ENCODE measurements at regions not wholly inside any gene's neighbourhood (a gene's known extent, or its start where the extent isn't known, plus 50 kb on each side); places are given as distances from the start of the nearest gene placed in this dataset.

DNA sequence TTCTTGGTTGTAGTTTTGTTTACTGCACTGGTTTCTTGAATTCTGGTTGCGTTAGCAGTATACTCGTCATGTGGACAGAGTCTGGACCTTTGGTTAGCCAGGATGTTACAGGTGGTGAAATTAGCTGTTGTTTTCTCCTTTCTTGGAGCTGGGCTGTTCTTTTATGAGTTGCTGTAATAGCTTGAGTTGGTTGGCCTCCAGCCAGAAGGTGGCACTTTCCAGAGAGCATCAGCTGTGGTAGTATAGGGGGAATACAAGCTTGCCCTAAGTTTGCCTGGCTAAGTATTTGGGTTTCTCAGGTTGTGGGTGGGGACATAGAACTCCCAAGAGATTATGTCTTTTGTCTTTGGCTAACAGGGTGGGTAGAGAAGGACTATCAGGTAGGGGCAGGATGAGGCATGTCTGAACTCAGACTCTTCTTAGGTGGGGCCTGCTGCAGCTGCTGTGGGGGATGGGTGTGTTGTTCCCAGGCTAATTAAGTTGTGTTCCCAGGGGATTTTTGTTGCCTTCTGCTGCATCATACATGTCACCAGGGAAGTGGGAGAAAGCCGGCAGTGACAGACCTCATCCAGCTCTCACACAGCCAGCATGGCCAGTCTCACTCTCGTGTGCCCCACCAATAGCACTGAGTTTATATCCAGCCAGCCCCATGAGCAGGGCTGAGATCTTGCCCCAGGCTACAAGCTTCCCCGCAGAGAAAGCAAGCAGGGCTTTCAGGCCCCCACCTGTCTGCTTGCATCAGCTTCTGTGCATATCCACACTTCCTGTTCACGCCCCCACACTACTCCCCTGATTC, 246.7 kb upstream of the TPK1 start:
- DNase-seq = peak; percentile 93

DNA sequence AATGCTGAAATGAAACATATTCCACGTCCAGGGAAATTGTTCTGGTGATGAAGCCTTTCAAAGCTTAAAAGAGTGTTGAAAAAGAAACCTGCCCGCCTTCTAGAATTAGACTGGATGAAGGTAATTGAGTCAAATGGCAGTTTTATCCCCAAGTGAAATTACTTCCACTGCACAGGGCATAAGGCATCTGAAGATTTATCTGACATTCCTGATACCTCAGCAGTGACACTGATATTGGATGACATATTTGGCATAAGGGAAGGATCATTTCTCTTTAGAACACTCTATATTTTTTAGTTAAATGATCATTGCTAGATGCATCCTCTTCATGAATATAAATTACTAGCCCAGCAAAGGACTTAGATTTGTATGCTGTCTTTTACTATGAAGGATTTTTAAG, 229.6 kb upstream of the TPK1 start:
- DNase-seq = no peak

DNA sequence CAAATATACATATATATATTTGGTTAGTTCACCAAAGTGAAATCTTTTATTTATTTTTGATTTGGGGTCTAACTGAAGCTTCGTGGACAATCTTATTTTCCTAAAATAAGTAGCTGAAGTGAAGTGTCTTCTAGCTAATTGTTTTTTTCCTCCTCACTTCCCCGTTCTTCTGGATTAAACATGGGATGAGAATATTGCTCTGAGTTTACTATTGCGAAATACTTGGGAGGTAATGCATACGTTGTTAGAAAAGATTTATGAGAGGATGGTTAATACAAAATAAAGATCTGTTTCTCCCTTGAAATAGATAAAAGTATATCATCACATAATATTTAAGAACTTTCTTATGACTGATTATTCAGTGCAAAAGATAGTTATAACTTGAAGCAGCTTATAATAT, 228.3 kb upstream of the TPK1 start:
- no peak for DNase-seq

DNA sequence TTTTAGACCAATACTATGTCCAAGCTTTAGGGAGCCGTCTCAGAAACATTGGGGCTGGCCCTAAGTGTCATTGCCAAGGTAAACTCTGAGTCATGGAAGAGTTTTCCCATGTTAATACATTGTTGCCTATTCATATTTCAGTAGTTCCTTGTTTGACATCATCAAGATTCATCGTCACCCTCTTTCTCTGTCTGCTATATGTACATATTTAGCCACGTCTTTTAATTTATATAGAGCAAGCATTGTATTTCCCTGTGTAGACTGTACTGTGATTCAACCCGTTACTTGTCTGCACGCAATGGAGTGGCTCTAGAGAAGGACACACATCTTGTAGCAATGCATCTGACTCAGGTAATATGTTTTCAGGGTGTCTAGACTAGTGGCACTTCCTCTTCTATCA, 217.9 kb upstream of the TPK1 start:
- DNase-seq = no peak

DNA sequence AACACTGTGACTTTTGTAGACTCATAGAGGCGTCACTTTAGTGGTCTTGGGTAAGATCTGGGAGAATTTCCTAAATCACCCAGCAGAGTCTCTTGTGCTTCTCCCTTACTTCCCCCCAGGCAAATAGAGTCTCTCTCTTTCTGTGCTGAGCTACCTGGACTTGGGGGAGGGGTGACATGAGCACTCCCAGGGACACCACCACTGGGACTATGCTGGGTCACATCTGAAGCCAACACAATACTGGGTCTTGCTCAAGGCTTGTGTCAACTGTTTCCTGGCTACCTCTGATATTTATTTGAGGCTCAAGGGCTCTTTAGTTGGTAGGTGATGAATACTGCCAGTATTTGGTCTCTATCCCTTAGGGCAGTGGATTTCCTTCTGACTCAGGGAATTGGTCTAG, 214.6 kb upstream of the TPK1 start:
- no peak for DNase-seq

DNA sequence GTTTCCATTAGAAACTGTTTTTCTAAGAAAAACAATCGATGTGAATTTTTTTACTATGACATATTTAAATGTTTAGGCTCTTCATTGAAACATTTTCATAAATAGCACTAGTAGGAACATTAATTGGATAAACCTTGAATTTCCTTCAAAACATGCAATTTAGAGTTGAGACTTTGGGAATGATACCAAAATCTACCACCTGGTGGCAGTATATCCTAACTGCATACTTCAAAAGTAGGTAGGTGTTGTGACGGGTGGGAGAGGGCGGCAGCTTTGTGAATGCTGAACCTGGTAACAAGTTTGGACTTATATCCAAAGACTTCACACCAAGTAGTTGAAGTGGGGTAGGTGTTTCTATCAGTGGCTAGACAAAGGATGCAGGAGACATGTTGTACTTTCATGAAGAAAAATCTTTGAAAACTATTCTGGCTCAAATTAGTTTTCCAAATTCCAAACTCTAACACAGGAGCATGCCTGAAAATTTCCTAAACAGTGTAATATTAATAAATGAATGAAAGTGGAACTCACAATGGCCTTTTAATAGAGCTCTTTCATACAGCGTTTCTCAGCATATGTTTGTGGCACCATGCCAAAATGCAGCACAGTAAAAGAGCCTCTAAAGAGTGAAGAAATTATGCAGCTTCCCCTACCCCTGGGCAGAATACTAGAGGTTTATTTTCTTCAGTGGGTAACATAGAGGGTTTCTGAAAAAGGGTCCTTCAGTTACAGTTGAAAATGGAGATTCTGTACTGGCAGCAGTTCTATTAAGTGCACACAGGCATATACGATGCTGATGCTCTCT, 201.0 kb upstream of the TPK1 start:
- peak; percentile 27 for DNase-seq

DNA sequence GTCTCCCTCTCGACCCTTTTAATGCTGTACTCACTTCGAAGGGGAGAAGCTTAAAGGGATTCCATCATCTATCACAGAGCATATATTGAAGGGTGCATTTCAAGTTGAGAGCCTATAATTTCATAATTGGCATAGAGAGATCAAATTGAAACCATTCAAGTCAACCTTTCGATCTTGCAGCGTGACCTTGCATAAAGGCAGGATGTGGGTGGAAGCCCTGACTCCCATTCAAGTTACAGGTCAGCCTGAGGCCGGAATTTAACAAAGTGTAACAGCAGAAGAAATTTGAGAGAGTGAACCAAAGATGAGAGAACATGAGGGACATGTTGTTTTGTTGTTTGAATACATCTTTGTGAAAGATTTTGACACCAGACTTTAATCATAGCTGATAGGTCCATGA, 195.3 kb upstream of the TPK1 start:
- no peak for DNase-seq

DNA sequence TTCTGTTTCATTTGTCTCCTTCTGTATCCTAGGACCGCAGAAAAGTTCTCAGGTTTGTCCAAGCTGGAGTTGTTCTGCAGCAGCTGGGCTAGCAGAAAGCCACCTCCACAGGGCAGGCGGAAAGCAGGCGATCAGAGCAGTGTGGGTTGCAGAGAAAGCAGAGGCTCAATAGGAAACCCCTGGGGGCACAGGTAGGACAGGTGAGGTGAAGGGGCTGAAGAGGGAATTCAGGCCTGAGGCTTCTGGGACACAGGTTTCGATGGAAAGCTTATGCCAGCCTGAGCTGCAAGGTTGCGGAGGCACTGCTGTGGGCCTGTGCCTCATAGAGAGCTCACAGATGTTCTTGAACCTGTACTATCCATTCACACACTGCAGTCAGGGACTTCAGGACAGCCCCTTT, 194.9 kb upstream of the TPK1 start:
- DNase-seq = no peak

DNA sequence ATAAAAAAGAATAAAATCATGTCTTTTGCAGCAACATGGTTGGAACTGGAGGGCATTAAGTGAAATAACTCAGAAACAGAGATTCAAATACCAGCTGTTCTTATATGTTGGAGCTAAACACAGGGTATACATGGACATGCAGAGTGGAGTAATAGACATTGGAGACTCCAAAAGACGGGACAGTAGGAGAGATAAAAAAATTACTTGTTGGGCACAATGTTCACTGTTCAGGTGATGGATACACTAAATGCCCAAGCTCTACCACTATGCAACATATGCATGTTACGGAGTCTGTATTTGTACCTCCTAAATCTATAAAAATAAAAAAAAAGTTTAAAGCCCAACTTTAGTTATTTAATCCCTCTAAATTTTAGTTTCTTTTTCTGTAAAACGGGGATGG, 184.6 kb upstream of the TPK1 start:
- no peak for DNase-seq

DNA sequence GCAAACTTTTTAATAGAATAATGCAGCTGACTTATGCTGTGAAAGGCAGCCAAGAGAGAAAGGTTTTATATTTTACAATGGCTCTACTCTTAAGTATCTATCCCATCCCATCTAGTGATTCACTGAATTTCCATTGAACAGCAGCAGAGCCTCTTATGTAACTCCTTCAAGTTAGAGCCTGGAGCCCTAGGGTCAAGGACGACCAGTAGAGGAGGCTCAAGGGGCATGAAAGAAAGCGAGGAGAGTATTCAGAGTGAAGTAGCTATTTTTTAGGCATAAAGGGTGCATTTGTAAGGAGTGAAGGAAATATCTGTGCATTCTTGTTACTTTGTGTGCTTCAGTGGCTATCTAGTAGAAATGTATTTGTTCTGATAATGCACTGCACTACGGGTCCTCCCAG, 180.2 kb upstream of the TPK1 start:
- no peak for DNase-seq

DNA sequence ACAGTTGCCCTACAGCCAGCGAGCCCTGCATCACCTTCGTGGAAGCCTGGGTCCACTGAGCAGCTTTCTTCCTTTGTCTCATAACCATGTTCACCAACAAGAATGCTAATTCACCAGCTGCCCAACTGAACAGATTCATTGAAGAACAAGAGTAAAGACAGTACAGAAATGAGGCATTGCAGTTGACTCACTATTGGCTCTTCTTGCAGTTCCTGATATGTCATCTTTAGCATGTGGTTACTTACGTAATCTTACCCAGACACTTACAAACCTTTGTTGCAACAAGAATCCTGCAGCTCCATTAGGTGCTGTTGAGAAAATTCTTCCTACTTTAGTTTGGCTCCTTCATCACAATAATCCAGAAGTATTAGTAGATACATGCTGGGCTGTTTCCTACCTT, 174.0 kb upstream of the TPK1 start:
- DNase-seq = no peak

DNA sequence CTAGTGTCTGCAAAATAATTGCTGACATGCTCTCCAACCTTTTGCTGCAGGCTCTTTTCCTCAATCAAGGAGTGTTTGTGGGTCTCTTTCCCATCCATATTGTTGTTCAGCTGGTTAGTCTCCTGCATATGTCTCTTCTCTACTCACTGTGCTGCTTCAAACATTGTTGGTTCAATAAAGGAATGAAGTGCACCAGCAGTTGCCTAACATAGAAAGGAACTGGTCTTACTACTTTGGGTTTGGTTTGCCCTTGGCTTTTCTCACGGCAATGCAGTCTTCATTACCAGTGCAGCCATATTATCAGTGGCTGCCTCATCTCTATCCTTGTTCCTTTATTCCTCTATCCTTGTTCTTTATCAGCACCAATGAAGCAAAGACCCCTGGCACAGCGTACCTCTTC, 169.7 kb upstream of the TPK1 start:
- no peak for DNase-seq

DNA sequence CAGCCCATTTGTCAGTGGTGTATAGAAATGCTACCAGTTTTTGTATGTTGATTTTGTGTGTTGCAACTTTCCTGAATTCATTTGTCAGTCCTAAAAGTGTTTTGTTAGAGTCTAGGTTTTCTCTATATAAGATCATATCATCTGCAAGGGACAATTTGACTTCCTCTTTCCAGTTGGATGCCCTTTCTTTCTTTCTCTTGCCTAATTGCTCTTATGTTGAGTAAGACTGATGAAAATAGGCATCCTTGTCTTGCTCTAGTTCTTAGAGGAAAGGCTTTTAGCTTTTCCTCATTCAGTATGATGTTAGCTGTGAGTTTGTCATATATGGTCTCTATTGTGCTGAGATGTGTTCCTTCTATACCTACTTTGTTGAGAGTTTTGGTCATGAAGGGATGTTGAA, 161.7 kb upstream of the TPK1 start:
- no peak for DNase-seq

DNA sequence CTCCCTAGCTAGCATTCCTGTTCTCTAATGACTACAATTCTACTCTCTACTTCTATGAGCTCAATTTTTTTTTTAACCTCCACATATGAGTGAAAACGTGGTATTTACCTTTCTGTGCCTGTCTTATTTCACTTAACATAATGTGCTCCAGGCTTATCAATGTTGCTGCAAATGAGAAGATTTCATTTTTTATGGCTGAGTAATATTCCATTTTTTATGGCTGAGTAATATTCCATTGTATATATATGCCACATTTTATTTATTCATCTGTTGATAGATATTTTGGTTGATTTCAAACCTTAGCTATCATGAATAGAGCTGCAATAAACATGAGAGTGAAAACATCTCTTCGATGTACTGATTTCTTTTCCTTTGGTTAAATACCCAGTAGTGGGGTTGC, 159.6 kb upstream of the TPK1 start:
- DNase-seq = no peak

DNA sequence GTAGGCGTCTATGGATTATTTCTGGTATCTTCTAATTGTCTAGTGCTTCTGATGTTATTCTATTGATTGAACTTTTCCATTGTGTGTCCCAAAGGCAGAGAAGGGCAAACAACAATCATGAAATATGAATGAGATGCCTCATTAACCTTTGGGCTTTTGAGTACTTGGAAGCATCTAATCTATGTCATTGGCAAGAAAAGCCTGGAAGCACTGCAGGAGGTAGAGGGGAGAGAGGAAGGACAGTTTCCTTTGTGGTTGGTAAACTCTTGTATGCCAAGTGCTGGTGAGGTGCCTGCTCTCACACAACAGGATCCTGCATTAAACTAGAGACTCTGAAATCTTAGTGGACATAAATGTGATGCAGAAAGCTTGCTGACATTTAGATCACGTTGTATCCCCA, 155.2 kb upstream of the TPK1 start:
- no peak for DNase-seq

DNA sequence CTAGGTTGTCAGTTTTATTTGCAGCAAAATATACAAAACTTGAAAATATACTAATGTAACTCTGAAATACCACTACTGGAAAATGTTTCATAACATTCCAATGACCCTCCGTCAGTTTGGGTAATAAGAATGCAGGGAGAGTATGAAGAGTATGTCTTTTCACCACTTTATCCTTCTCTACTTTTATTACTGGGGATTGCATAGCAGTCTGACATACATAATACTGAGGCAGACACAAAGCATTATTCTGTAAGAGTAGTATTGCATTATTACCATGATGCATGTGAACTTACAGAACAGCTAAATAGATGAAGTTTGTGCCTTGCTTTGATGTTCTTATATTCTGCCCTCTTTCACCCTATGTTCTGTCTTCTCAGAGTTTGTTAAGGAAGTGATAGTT, 151.8 kb upstream of the TPK1 start:
- DNase-seq = no peak

DNA sequence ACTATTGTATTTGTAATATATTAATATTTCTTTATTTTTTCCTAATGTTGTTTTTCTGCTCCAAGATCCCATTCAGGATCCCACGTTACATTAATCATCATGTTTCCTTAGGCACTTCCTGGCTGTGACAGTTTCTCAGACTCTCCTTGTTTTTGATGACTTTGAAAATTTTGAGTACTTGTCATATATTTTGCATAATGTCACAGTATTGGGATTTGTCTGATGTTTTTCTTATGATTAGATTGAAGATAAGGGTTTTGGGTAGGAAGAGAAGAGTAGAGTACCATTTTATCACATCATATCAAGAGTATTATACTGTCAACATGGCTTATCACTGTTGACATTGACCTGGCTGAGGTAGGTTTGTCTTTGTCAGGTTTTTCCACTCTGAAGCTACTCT, 146.3 kb upstream of the TPK1 start:
- no peak for DNase-seq

DNA sequence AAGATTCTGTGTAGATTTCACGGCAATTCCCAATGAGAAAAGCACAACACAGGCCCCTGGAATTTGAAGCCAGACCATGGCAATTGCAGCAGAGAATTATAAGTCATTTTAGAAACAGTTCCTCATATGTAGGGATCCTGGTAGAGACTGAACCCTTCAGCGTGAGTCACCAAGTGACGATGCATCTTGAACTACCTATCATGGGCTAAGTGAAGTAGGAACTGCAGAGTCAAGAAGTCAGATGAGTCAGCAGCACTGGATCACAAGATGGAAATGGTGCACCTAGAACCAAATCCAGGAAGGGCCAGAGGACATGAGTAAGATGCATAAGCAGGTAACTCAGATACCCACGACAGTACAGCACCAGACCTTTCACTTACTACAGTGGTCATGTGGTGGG, 140.0 kb upstream of the TPK1 start:
- no peak for DNase-seq

DNA sequence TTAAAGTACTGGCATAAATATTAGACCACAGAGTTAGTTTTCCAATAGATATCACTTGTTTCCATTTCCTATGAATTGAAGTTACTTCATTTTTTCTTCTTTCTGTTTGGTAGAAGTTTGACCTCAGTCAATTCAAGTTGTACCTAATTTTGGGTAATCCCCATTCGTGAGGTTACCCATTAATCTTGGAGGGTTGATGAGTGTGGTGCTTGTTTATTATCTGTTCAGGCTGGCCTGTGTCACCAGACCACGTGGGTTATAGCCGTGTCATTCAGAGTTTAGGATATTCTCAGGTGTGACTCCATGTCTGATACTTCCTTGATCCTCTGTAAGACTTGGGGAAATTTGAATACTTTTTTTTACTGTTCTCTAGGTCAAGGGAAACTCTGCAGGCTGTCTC, 133.9 kb upstream of the TPK1 start:
- DNase-seq = no peak

DNA sequence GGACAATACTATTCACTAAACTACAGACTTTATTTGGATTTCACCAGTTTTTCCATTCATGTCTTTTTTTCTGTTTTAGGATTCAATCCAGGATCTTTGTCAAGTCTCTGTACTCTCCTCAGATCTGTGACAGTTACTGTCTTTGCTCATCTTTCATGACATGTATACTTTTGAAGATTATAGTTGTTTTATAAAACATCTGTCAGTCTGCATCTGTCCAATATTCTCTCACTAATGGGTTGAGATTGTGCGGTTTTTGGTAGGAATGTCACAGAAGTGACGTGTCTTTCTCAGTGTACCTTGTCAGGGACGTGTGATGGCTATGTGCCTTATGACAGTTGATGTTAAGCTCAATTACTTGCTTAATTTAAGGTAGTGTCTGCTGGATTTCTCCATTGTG, 124.9 kb upstream of the TPK1 start:
- no peak for DNase-seq

DNA sequence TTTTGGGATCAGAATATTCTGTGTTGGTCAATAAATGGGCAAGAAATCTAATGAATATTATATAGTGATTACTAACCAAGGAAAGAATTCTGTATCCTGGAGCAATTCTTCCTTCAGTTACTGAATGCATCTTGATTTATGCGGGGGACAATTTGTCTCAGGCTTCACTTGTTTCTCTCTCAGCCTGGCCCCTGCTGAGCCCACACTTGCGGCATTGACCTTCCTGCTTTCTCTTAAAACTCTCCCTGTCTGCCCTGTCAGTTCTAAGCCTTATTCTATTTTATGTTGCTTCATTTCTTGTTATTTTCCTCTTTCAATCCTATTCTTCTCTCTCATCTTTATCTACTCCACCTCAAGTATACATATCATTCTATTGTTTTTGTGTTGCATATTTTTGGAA, 122.1 kb upstream of the TPK1 start:
- DNase-seq = no peak

DNA sequence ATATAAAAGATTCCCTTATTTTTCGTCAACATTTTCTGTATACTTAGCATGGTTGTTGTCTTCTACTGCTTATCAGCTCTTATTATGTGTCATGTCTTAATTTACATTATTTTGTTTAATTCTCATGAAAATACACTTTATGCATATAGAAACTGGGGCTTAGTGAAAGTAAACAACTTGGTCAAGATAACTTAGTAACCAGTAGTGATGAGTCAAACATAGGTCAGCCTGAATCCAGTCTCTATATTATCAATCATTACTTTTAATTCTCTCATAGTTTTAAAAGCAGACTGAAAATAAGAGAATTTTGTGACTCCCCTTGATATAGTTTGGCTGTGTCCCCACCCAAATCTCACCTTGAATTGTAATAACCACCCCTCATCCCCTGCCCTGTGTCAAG, 119.6 kb upstream of the TPK1 start:
- no peak for DNase-seq

DNA sequence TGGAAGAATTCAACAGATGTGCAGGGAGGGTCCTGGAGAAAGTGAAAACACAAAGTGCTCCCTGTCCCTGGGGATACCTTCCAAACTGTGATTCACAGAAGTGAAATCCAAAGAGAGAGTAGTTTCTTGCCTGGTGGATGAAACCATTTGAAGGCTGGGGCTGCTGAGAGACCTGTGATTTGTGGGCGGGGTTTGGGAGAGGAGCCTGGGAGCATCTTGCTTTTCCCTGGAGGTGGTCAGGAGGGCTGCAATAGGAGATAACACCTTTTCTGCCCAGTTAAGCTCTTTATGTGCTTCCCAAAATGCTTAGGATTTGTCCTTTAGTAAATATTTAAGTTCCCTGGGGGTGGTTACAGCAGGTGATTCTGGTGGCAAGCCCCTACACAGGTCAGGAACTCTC, 105.3 kb upstream of the TPK1 start:
- no peak for DNase-seq

DNA sequence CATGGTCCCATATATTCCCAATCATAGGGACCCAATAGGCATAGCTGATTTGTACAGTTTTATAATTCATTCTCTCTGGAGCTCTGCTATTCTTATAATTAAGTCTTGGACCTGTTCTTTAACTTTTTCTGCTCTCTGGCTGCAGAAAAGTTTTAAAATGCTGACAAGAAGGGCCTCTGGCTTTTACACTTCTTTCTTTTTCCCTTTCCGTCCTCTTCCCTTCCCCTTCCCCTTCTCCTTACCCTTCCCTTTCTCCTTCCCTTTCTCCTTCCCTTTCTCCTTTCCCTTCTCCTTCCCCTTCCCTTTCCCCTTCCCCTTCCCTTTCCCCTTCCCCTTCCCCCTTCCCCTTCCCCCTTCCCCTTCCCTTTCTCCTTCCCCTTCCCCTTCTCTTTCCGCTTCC, 101.3 kb upstream of the TPK1 start:
- no peak for DNase-seq

DNA sequence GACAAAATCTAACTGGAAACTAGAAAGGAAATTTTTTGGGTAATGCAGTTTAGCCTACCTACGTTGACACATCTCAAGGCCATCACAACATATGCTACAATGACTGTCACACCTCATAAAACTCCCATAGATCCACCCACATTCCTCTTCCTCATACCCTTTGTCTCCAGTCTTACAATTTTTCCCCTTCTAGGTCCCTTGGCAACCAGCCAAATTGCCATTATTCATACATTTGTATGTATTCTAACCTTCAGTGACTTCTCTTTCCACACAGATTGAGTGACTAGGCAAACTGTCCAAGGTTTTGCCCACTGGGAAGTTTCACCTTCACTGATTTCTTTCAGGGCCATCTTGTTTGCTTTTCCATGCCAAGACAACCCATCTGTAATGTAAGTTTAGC, 100.5 kb upstream of the TPK1 start:
- no peak for DNase-seq
